Ovary (tissue), 7 donors: ENCODE measurements at regions not wholly inside any gene's neighbourhood (a gene's known extent, or its start where the extent isn't known, plus 50 kb on each side); places are given as distances from the start of the nearest gene placed in this dataset.

Experiments used
- DNase-seq, 5 donors: peaks; one replicate each; pipeline ENCODE4 v3.0.0-alpha.2; 2019 to 2020
- H3K27ac ChIP-seq, 2 donors: fragments of 200-600 bp; one replicate each; pipeline versions ENCODE4 v1.5.1 to v1.8.0; 2019 to 2022
- H3K27me3 ChIP-seq: fragments of 200-600 bp; one replicate; pipeline ENCODE4 v1.8.0; 2022
- H3K36me3 ChIP-seq: fragments of 200-600 bp; sonication (generic); one replicate; pipeline ENCODE4 v1.5.1; 2019
- H3K4me1 ChIP-seq: one replicate; pipeline ENCODE4 v1.8.1; 2013; ENCODE audit warnings: mild to moderate bottlenecking, moderate library complexity; ENCODE audit not compliant: insufficient read depth
- H3K4me3 ChIP-seq: fragments of 200-600 bp; sonication (generic); one replicate; pipeline ENCODE4 v1.5.1; 2017
- H3K9me3 ChIP-seq, 2 donors: fragments of 200-600 bp in 1 of 2; sonication (generic) in 1 of 2; one replicate each; pipeline versions ENCODE4 v1.5.1 to v1.8.1; 2013 to 2019; ENCODE audit warnings: mild to moderate bottlenecking in 1 of 2, moderate library complexity in 1 of 2
- CTCF ChIP-seq, 3 donors: fragments of 450-650 bp in 2 of 3; fragments of 200-600 bp in 1 of 3; IDR thresholded peaks; one replicate each; pipeline versions ENCODE4 v1.5.1 to v1.8.0; 2016 to 2022; ENCODE audit warnings: antibody characterized with exemption in 3 of 3, mild to moderate bottlenecking in 1 of 3
- EP300 ChIP-seq: sonication (generic); formaldehyde crosslinking; IDR thresholded peaks from one replicate; pipeline ENCODE4 v1.6.1; 2017; ENCODE audit warnings: antibody characterized with exemption
- POLR2A ChIP-seq: fragments of 450-650 bp; IDR thresholded peaks from one replicate; pipeline ENCODE4 v1.6.1; 2017; ENCODE audit warnings: antibody characterized with exemption, mild to moderate bottlenecking, moderate library complexity
- WGBS, 3 donors: extraction: QIAGEN DNeasy Blood & Tissue Kit in 1 of 3; methylation state at CpG; one replicate each; pipeline versions ENCODE4 v1.1.5 to v1.1.7; 2013 to 2017; 5-methylcytosine and 5-hydroxymethylcytosine counted together
- intact Hi-C, 4 donors: fragments of 100-400 bp; cut with DNase I; formaldehyde crosslinking; loops; one replicate each; pipeline versions ENCODE4 v1.11.0 to v1.15.1; 2022 to 2023
- donor health status: DM: no; HTN: no; CAD: no; lungs with moderate emphysema.
- donor health status: DM: no; HTN: no; CAD: no.
- donor health status: Bipolar disorder and iron deficiency.
- donor health status: DM: no; HTN: no; CAD: no.
- donor health status: DM: yes; HTN: yes; CAD: no.

GRCh38 chr6:3900744-3901336 is 51.7 kb downstream of the FAM50B start:
- 77 to 86% (median 83%) methylated on average over 6 of the region's 6 CpGs for WGBS, 3 donors
- Histone ChIP-seq H3K9me3 (no peaks in the 10 kb centered on the region), H3K4me1 (no peaks in the 10 kb centered on the region), H3K4me3 (no peak overlapping the region), H3K36me3 (no peaks in the 10 kb centered on the region), H3K27ac (no peak overlapping the region), H3K27me3 (no peaks in the 10 kb centered on the region)
- TF ChIP-seq CTCF (IDR thresholded peaks at IDR 0.05): no peak
- TF ChIP-seq EP300: no peak
- no peak for TF ChIP-seq POLR2A
- no peak for DNase-seq
- intact Hi-C loops: no loop called here

GRCh38 chr6:3902871-3903648 is 53.9 kb downstream of the FAM50B start:
- Histone ChIP-seq H3K4me3 (no peak overlapping the region), H3K27me3 (no peaks in the 10 kb centered on the region), H3K9me3 (no peaks in the 10 kb centered on the region), H3K4me1 (no peaks in the 10 kb centered on the region), H3K36me3 (no peaks in the 10 kb centered on the region), H3K27ac (no peak overlapping the region)
- intact Hi-C loops: no loop called here
- DNase-seq: no peak
- 55 to 75% (median 67%) methylated on average over 10 of the region's 10 CpGs for WGBS, 3 donors
- TF ChIP-seq POLR2A: no peak
- TF ChIP-seq EP300: no peak
- no peak for TF ChIP-seq CTCF (IDR thresholded peaks at IDR 0.05)

- intact Hi-C loops: no loop called here
- no peak overlapping the region for H3K27ac ChIP-seq
- 61 to 78% (median 77%) methylated on average over 3 of the region's 3 CpGs for WGBS, 3 donors
- H3K36me3 ChIP-seq: no peaks in the 10 kb centered on the region
- no peak overlapping the region for H3K4me3 ChIP-seq
- H3K4me1 ChIP-seq: no peaks in the 10 kb centered on the region
- DNase-seq: no peak
- H3K9me3 ChIP-seq: no peaks in the 10 kb centered on the region
- TF ChIP-seq POLR2A: no peak
- TF ChIP-seq EP300: no peak
- no peak for TF ChIP-seq CTCF (IDR thresholded peaks at IDR 0.05)
- no peaks in the 10 kb centered on the region for H3K27me3 ChIP-seq
Measured at GRCh38 chr6:3904518-3904917, 55.3 kb downstream of the FAM50B start.

GRCh38 chr6:3905945-3906845 is 57.0 kb downstream of the FAM50B start:
- Histone ChIP-seq H3K9me3 (no peaks in the 10 kb centered on the region), H3K27me3 (no peaks in the 10 kb centered on the region), H3K36me3 (no peaks in the 10 kb centered on the region), H3K4me3 (no peak overlapping the region), H3K27ac (no peak overlapping the region), H3K4me1 (no peaks in the 10 kb centered on the region)
- TF ChIP-seq CTCF (IDR thresholded peaks at IDR 0.05): no peak
- no peak for TF ChIP-seq POLR2A
- TF ChIP-seq EP300: no peak
- 52 to 61% (median 60%) methylated on average over 26 of the region's 26 CpGs for WGBS, 3 donors
- no peak for DNase-seq
- intact Hi-C loops: no loop called here
